ENCODE measurements at regions not wholly inside any gene's neighbourhood (a gene's known extent, or its start where the extent isn't known, plus 50 kb on each side); places are given as distances from the start of the nearest gene placed in this dataset.
A peak's percentile ranks its signal among the peaks of the same experiment; 100 is the strongest.
"Not testable (repeated sequence)": the region's sequence is repeated elsewhere in the genome, so short reads cannot be mapped to it uniquely, and the experiment has no call there.

DNA sequence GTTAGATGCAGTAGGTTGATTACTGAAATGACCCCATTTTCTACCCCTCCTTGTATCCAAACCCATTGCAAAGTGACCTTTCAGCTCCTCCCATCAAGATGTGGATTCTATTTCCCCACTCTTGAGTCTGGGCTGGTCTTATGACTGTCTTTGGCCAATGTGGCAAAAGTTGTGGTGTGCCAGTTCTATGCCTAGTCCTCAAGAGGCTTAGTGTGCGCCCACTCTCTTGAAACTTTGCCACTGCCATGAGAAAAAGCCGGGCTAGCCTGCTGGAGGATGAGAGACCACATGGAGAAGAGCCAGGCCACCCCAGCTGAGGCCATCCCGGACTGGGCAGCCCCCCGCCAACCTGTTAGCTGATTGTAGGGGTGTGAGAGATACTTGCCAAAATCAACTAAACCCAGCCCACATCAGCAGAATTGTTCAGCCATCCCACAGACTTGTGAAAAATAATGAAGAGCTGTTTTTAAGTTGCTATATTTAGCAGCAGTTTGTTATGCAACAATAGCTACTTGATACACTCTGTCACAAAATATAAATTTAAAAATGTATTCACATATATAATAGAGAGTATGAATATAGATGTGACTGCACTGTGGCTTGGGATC lies 131.0 kb upstream of the PALS2 start:
- H3K27ac Mint-ChIP-seq, result peak overlapping the region in 2 of 10 donors; percentile 30 to 73
- ATAC-seq, result no peak

DNA sequence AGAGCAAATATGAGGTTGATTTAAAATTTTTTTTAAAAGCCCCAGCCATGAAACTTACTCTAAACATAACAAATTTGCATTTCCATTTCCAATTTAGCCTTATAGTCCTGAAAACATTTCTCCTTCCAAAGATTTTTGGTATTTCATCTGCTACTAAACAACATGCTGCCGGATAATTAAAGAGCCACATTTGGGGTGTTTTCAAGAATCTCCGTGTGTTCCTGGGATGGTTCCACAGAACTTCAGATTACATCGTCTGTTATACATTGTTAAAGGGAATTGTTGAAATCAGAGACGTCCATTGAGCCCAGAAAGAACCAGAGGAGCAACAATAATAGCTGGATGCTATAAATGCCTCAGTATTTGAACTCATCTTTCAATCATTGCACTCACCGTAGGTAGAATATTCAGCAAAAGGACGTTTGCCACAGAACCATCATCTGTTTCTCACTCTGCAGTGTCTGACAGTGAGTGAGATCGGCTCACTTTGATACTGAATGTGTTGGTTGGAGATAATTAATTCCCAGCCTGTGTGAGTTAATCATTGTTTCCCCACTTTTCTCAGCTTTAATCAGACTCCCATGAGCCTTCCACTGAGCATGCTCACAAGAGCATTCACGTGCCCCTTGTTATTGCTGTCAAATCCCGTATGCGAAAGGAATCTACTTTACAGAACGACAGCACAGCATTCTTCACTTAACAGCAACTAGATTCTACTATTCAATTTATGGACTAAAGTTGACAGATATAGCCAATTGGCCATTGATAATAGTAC lies 128.4 kb upstream of the PALS2 start:
- ATAC-seq (no peak), DNase-seq (no peak)
- POLR2A ChIA-PET, result no interaction called here
- peaks cover 0 to 19% (median 6%) of the 10 kb centered on the region in 5 donors for H3K27me3 Mint-ChIP-seq
- H3K4me3 Mint-ChIP-seq, result no peak overlapping the region
- H3K27ac Mint-ChIP-seq, result no peak overlapping the region
- H3K4me1 Mint-ChIP-seq, result peaks cover 0 to 20% (median 0%) of the 10 kb centered on the region in 4 donors
- peaks cover 0 to 3% (median 0%) of the 10 kb centered on the region in 9 donors for H3K9me3 Mint-ChIP-seq
- H3K36me3 Mint-ChIP-seq, result peaks cover 0 to 5% (median 0%) of the 10 kb centered on the region in 3 donors

More for the DNA sequence above, 131.0 kb upstream of the PALS2 start:
- no peak for DNase-seq
- POLR2A ChIA-PET, result no interaction called here
- Mint-ChIP-seq H3K4me3 (peak overlapping the region in 2 of 10 donors; percentile 39 to 55), H3K4me1 (peaks cover 0 to 26% (median 10%) of the 10 kb centered on the region in 4 donors), H3K9me3 (peaks cover 0 to 3% (median 0%) of the 10 kb centered on the region in 9 donors), H3K27me3 (peaks cover 0 to 11% (median 3%) of the 10 kb centered on the region in 5 donors), H3K36me3 (peaks cover 0 to 5% (median 0%) of the 10 kb centered on the region in 3 donors)

DNA sequence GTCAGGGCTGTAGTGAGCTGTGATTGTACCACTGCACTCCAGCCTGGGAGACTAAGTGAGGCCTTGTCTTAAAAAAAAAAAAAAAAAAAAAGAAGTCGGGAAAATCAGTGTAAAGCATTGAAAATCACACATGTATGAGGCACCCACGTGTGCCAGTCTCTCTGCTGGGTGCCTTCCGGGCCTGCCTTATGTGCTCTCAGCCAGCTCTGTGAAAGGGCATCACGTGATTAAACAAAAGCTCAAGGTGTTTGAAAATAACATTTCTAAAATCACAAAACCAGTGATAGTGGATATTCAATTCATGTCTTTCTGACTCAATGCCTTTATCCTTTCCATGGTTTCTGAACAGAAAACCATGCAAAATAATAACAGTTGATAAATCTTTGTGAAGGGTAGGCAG lies 125.2 kb upstream of the PALS2 start:
- Mint-ChIP-seq H3K4me3 (no peak overlapping the region), H3K9me3 (peaks cover 0 to 3% (median 0%) of the 10 kb centered on the region in 9 donors), H3K27me3 (peaks cover 0 to 27% (median 9%) of the 10 kb centered on the region in 5 donors), H3K36me3 (peaks cover 0 to 5% (median 0%) of the 10 kb centered on the region in 3 donors), H3K27ac (no peak overlapping the region), H3K4me1 (peaks cover 0 to 5% (median 0%) of the 10 kb centered on the region in 4 donors)
- ATAC-seq, result no peak
- no peak for DNase-seq
- POLR2A ChIA-PET, result no interaction called here

DNA sequence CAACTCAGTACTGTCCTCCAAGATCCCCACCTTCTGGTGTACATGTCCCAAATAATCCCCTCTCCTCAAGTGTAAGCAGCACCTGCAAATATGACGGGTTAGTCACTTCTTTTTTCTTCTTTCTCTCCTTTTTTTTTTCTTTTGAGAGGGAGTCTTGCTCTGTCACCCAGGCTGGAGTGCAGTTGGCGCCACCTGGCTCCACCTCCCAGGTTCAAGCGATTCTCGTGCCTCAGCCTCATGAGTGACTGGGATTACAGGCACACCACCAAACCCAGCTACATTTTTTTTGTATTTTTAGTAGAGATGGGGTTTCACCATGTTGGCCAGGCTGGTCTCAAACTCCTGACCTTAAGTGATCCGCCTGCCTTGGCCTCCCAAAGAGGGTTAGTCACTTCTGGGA lies 123.8 kb upstream of the PALS2 start:
- POLR2A ChIA-PET, H3K36me3 Mint-ChIP-seq, H3K4me3 Mint-ChIP-seq, H3K4me1 Mint-ChIP-seq, ATAC-seq, DNase-seq, H3K27ac Mint-ChIP-seq, H3K9me3 Mint-ChIP-seq: not testable (repeated sequence)
- H3K27me3 Mint-ChIP-seq, result peaks cover 0 to 22% (median 9%) of the 10 kb centered on the region in 5 donors

DNA sequence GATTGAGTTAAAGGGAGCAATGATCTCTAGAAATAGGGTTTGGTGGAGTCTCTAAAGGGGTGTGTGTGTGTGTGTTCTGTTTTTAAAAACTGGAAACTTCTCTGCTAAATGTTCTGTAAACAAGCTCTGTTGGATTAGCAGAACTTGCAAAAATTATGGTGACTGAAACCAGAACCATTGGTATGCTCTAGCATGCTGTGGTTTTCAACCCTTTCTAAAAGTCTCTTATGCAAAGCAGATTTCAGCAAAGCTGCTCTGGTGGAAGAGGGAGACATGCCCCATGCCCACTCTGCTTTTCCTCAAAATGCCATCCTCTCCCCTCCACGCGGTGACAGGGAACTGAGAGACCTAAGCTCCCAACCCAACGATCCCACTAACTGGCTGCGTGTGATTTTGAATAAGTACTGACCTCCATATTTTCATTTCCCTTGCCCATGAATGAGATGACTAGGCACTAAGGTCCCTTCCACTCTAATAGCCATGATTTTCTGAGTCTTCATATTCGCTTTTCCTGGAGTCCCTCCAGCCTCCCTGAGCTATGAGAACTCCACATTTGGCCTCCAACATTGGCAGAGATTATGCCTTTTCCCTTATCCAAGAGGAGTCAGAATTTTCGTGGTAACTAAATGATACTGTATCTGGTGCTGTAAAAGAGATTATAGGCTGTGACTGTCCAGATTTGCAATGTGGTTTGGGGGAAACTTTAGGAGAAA lies 117.3 kb upstream of the PALS2 start:
- Mint-ChIP-seq H3K4me1 (no peaks in the 10 kb centered on the region), H3K27me3 (peaks cover 0 to 13% (median 1%) of the 10 kb centered on the region in 5 donors), H3K4me3 (no peak overlapping the region)

DNA sequence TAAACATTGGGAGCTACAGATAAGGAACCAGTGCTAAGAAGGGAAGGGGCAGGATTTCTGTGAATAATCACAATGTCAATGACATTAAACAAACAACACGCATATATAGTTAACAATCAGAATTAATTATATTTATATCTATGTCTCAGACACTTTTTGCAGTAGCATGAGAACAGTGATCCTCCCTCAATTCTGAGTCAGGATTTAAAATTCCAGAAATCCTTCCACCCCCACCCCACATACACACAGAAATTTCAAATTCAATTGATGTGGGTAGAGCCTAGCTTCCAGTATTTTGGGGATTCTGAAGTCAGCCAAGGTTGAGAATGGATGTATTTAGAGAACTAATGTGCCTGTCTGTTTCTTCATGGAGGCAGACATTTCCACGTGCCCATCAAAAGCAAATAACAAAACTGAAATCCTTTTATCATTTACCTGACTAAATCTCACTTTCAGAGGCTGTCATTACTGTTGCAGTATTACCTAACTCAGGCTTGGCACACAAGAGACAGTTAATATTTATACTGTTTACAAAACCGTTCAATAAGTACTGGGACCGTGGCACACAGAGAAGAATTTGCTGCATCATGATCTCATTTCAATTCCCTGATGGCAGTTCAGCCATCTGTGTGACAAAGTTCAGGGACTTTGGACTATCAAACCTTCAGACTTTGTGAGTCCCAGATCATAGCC lies 116.6 kb upstream of the PALS2 start:
- no peak for ATAC-seq
- POLR2A ChIA-PET, result interaction anchor here (0.9 kb wide), 1 partner anchor 49 kb away, joined by 3 read pairs; no protein-coding TSS in a partner anchor
- no peaks in the 10 kb centered on the region for H3K36me3 Mint-ChIP-seq
- no peak overlapping the region for H3K27ac Mint-ChIP-seq
- no peak for DNase-seq
- H3K27me3 Mint-ChIP-seq, result peaks cover 0 to 11% (median 1%) of the 10 kb centered on the region in 5 donors
- no peaks in the 10 kb centered on the region for H3K4me1 Mint-ChIP-seq
- H3K4me3 Mint-ChIP-seq, result no peak overlapping the region
- no peaks in the 10 kb centered on the region for H3K9me3 Mint-ChIP-seq

More for the DNA sequence above, 117.3 kb upstream of the PALS2 start:
- no peak overlapping the region for H3K27ac Mint-ChIP-seq
- no peaks in the 10 kb centered on the region for H3K9me3 Mint-ChIP-seq
- H3K36me3 Mint-ChIP-seq, result no peaks in the 10 kb centered on the region
- ATAC-seq (no peak), DNase-seq (no peak)
- POLR2A ChIA-PET, result interaction anchor here (0.9 kb wide), 1 partner anchor 49 kb away, joined by 3 read pairs; no protein-coding TSS in a partner anchor

DNA sequence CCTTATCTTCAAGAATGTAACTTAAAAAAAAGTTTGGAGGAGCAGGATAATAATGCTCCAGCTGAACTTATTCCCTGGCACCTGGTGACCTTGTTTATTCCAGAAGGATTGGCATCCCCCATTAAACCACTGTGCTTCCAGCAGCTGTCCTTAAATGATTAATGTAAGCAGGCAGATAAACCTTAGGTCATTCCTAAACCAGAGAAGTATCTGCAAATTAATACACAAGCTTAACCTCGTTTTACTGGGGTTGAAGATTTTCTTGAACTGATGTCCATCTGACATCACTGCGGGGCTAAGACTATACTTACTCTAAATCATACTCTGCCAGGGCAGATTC lies 116.1 kb upstream of the PALS2 start:
- H3K27ac Mint-ChIP-seq, result no peak overlapping the region
- H3K27me3 Mint-ChIP-seq, result peaks cover 0 to 6% (median 0%) of the 10 kb centered on the region in 5 donors
- no peaks in the 10 kb centered on the region for H3K4me1 Mint-ChIP-seq
- H3K36me3 Mint-ChIP-seq, result no peaks in the 10 kb centered on the region
- no peak overlapping the region for H3K4me3 Mint-ChIP-seq
- POLR2A ChIA-PET, result no interaction called here
- DNase-seq (no peak), ATAC-seq (no peak)
- no peaks in the 10 kb centered on the region for H3K9me3 Mint-ChIP-seq

DNA sequence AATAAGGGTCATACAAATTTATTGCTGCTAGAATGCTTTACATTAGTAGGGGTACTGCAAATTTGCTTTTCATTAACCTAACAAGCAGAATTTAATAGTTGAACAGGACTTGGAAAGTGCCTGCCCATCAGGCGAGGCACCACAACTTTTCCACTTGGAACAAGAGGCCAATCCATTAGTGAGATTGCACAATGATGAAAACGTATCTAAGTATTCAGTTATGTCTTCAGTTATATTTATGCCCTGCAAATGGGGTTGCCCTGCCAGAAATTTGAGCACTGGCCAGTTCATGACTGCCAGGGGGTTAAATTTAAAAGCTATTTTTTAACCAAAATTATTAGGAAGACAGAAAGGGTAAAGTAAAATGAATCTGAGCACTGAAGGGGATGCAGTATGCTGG lies 111.1 kb upstream of the PALS2 start:
- POLR2A ChIA-PET, result no interaction called here
- Mint-ChIP-seq H3K27ac (no peak overlapping the region), H3K4me1 (no peaks in the 10 kb centered on the region), H3K27me3 (peaks cover 0 to 5% (median 0%) of the 10 kb centered on the region in 5 donors), H3K4me3 (no peak overlapping the region), H3K9me3 (no peaks in the 10 kb centered on the region), H3K36me3 (no peaks in the 10 kb centered on the region)
- ATAC-seq (no peak), DNase-seq (no peak)

DNA sequence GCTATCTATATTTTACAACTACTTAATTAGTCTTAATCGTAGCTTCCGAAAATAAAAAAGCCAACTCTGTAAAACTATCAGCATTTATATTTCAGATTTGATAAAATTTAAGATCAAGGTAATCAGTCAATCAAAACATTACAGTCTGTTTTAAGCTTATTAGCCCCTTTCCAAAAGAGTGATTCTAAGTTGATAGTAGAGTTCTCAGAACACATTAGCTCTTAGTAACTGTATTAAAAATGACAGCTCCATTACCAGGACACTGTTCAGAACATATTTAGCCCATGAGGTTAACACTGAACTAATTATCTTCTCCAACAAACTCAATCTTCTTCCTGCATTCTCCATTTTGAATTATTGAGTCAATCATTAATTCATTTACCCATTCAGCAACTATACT lies 110.3 kb upstream of the PALS2 start:
- H3K27me3 Mint-ChIP-seq, result peaks cover 0 to 5% (median 0%) of the 10 kb centered on the region in 5 donors
- H3K36me3 Mint-ChIP-seq, result no peaks in the 10 kb centered on the region
- no peaks in the 10 kb centered on the region for H3K4me1 Mint-ChIP-seq
- POLR2A ChIA-PET, result no interaction called here
- no peak overlapping the region for H3K27ac Mint-ChIP-seq
- H3K9me3 Mint-ChIP-seq, result no peaks in the 10 kb centered on the region
- H3K4me3 Mint-ChIP-seq, result no peak overlapping the region
- no peak for DNase-seq
- ATAC-seq, result no peak

DNA sequence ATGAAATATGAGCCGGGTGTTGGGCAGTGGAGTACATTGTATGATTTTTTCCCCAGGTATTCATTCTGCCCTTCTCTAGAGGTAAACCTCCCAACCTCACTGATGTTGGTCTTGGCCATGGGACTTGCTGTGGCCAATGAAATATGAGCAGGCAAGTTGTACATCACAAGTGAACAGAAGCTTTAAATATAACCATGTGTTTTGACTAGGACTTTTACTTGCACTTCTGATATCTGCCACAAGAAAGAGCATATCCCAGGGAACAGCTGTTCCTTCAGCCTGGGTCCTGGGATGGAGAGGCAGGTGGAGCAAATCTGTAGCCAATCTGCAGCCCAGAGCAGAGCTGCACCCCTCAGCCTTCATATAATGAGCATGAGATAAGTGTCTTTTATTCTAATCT lies 109.8 kb upstream of the PALS2 start:
- DNase-seq (no peak), ATAC-seq (no peak)
- Mint-ChIP-seq H3K4me3 (no peak overlapping the region), H3K9me3 (no peaks in the 10 kb centered on the region), H3K27ac (no peak overlapping the region), H3K4me1 (no peaks in the 10 kb centered on the region), H3K36me3 (no peaks in the 10 kb centered on the region), H3K27me3 (peaks cover 0 to 5% (median 0%) of the 10 kb centered on the region in 5 donors)
- POLR2A ChIA-PET, result interaction anchor here (0.6 kb wide), 1 partner anchor 598 kb away, joined by 3 read pairs; no protein-coding TSS in a partner anchor

DNA sequence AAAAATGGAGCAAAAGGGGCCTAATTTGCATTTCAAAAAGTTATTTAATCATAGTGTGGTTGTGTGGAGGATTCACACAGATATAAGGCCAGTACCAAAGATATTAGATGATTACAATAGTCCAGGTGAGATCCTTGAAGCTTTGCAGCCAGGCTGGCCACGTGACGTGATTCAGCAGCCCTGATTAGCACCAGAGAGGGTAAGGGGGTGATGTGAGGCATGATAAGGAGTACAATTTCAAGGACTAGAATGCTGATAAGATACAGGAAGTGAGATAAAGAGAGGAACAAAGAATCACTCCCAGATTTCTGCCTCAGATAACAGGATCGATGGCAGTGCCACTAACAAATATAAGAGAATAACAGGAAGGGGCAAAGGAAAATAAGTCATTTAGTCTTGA lies 108.4 kb upstream of the PALS2 start:
- Mint-ChIP-seq H3K27me3 (peaks cover 0 to 5% (median 0%) of the 10 kb centered on the region in 5 donors), H3K9me3 (no peaks in the 10 kb centered on the region), H3K36me3 (no peaks in the 10 kb centered on the region), H3K4me1 (no peaks in the 10 kb centered on the region), H3K4me3 (no peak overlapping the region), H3K27ac (no peak overlapping the region)
- ATAC-seq, result no peak
- POLR2A ChIA-PET, result no interaction called here
- DNase-seq, result no peak

DNA sequence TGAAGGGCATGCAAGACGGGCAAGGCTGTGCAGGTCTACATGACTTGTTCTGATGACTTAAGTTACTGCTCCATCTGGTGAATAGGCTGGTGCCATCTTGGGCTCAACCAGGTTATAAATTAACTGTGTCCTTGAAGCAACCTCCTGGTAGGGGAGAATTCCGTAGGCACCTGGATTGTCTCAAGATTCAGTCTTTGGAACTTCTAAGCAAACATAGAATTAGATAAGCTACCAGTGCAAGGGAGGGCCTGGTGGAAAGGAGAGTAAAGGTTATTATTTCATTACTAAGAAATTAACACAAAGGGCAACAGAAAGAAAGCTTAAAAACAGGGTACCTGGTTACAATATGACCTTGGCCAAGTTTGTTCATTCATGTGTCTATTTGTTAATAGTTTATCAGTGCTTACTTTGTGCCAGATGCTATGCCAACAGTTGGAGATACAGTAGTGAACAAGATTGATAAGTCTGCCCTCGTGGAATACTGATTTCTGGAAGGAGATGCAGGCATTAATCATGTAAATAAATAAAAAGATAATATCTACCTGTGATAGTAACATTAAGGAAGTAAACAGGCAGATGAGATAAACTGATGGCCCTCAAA lies 107.0 kb upstream of the PALS2 start:
- no peaks in the 10 kb centered on the region for H3K36me3 Mint-ChIP-seq
- H3K9me3 Mint-ChIP-seq, result no peaks in the 10 kb centered on the region
- no peak for ATAC-seq
- DNase-seq, result no peak
- no peaks in the 10 kb centered on the region for H3K4me1 Mint-ChIP-seq
- H3K4me3 Mint-ChIP-seq, result no peak overlapping the region
- no peak overlapping the region for H3K27ac Mint-ChIP-seq
- POLR2A ChIA-PET, result no interaction called here
- peaks cover 0 to 5% (median 0%) of the 10 kb centered on the region in 5 donors for H3K27me3 Mint-ChIP-seq

All from naive thymus-derived CD8-positive, alpha-beta T cell (primary cell).